Lower leg skin (tissue), 3 donors: ENCODE measurements at regions not wholly inside any gene's neighbourhood (a gene's known extent, or its start where the extent isn't known, plus 50 kb on each side); places are given as distances from the start of the nearest gene placed in this dataset.

Source experiments
- POLR2A ChIP-seq, 2 donors: fragments of 450-650 bp; IDR thresholded peaks; one replicate each; pipeline ENCODE4 v1.6.1; 2016 to 2017; ENCODE audit warnings: antibody characterized with exemption in 2 of 2, mild to moderate bottlenecking in 1 of 2, moderate library complexity in 1 of 2
- TF ChIP-seq, protein P1 (sequence below), 3 donors: fragments of 450-650 bp; IDR thresholded peaks; one replicate each; pipeline ENCODE4 v1.5.1; 2016; ENCODE audit warnings: antibody characterized with exemption in 3 of 3, mild to moderate bottlenecking in 3 of 3, moderate library complexity in 2 of 3

DNA sequence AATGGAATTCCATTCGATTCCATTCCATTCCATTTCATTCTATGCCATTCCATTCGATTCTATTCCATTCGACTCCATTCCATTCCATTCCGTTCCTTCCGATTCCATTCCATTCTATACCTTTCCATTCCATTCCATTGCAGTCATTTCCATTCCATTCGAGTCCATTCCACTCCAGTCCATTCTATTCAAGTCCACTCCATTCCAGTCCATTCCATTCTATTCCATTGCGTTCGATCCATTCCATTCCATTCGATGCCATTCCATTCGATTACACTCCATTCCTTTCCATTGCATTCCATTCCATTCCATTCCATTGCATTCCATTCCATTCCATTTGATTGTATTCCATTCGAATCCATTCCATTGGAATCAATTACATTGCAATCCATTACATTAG lies 1119.8 kb downstream of the RPIA start:
- TF ChIP-seq, protein P1, sequence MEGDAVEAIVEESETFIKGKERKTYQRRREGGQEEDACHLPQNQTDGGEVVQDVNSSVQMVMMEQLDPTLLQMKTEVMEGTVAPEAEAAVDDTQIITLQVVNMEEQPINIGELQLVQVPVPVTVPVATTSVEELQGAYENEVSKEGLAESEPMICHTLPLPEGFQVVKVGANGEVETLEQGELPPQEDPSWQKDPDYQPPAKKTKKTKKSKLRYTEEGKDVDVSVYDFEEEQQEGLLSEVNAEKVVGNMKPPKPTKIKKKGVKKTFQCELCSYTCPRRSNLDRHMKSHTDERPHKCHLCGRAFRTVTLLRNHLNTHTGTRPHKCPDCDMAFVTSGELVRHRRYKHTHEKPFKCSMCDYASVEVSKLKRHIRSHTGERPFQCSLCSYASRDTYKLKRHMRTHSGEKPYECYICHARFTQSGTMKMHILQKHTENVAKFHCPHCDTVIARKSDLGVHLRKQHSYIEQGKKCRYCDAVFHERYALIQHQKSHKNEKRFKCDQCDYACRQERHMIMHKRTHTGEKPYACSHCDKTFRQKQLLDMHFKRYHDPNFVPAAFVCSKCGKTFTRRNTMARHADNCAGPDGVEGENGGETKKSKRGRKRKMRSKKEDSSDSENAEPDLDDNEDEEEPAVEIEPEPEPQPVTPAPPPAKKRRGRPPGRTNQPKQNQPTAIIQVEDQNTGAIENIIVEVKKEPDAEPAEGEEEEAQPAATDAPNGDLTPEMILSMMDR (IDR thresholded peaks at IDR 0.05): no peak
- no peak for TF ChIP-seq POLR2A (IDR thresholded peaks at IDR 0.05)
